ENCODE measurements at regions not wholly inside any gene's neighbourhood (a gene's known extent, or its start where the extent isn't known, plus 50 kb on each side); places are given as distances from the start of the nearest gene placed in this dataset.

- intact Hi-C loops (cut with DNase I; ENCODE audit: low total_unique reads) = no loop called here
- Histone ChIP-seq H3K36me3 (no peaks in the 10 kb centered on the region), H3K4me1 (peaks cover 0 to 18% (median 4%) of the 10 kb centered on the region in 4 donors), H3K27ac (no peak overlapping the region), H3K27me3 (no peaks in the 10 kb centered on the region), H3K9me3 (no peaks in the 10 kb centered on the region), H3K4me3 (no peak overlapping the region)
- in situ Hi-C loops (cut with MboI; ENCODE audit: low pct_ligation_motif_present in 1 of 4, low pct_unique_long_range_greater_than_20kb in 1 of 4, low sequenced_read_pairs in 3 of 4) = no loop called here
- DNase-seq = no peak
- TF ChIP-seq POLR2AphosphoS5 (IDR thresholded peaks at IDR 0.05) (no peak), POLR2A (IDR thresholded peaks at IDR 0.05) (no peak), EP300 (IDR thresholded peaks at IDR 0.05; ENCODE audit: low read depth) (no peak), CTCF (IDR thresholded peaks at IDR 0.05) (no peak)
- 78 to 89% methylated on average over 2 to 3 of the region's 3 CpGs for WGBS, 2 donors (ENCODE audit: low coverage in 1 of 2)
These were observed 145.9 kb upstream of the SVIL start for GRCh38 chr10:29780639-29781038.

GRCh38 chr10:29780096-29780495 lies 145.3 kb upstream of the SVIL start:
- in situ Hi-C loops (cut with MboI; ENCODE audit: low pct_ligation_motif_present in 1 of 4, low pct_unique_long_range_greater_than_20kb in 1 of 4, low sequenced_read_pairs in 3 of 4) = no loop called here
- 0 to 29% methylated on average over 1 of the region's 1 CpG for WGBS, 2 donors (ENCODE audit: low coverage in 1 of 2)
- TF ChIP-seq CTCF (IDR thresholded peaks at IDR 0.05) (no peak), POLR2AphosphoS5 (IDR thresholded peaks at IDR 0.05) (no peak), EP300 (IDR thresholded peaks at IDR 0.05; ENCODE audit: low read depth) (no peak), POLR2A (IDR thresholded peaks at IDR 0.05) (no peak)
- Histone ChIP-seq H3K4me1 (peaks cover 0 to 18% (median 4%) of the 10 kb centered on the region in 4 donors), H3K36me3 (no peaks in the 10 kb centered on the region), H3K27me3 (no peaks in the 10 kb centered on the region), H3K4me3 (no peak overlapping the region), H3K9me3 (no peaks in the 10 kb centered on the region), H3K27ac (no peak overlapping the region)
- no peak for DNase-seq
- intact Hi-C loops (cut with DNase I; ENCODE audit: low total_unique reads) = no loop called here

GRCh38 chr10:29776246-29776645 lies 141.5 kb upstream of the SVIL start:
- no peak overlapping the region for H3K27ac ChIP-seq
- no peaks in the 10 kb centered on the region for H3K27me3 ChIP-seq
- no peak overlapping the region for H3K4me3 ChIP-seq
- WGBS, 2 donors (ENCODE audit: low coverage in 1 of 2) = 76 to 78% methylated on average over 2 of the region's 2 CpGs
- TF ChIP-seq POLR2AphosphoS5 (IDR thresholded peaks at IDR 0.05) (no peak), EP300 (IDR thresholded peaks at IDR 0.05; ENCODE audit: low read depth) (no peak)
- no peaks in the 10 kb centered on the region for H3K9me3 ChIP-seq
- DNase-seq = no peak
- no peaks in the 10 kb centered on the region for H3K36me3 ChIP-seq
- intact Hi-C loops (cut with DNase I; ENCODE audit: low total_unique reads) = no loop called here
- H3K4me1 ChIP-seq = no peaks in the 10 kb centered on the region
- in situ Hi-C loops (cut with MboI; ENCODE audit: low pct_ligation_motif_present in 1 of 4, low pct_unique_long_range_greater_than_20kb in 1 of 4, low sequenced_read_pairs in 3 of 4) = no loop called here

GRCh38 chr10:29774475-29774874 lies 139.7 kb upstream of the SVIL start:
- in situ Hi-C loops (cut with MboI; ENCODE audit: low pct_ligation_motif_present in 1 of 4, low pct_unique_long_range_greater_than_20kb in 1 of 4, low sequenced_read_pairs in 3 of 4) = no loop called here
- TF ChIP-seq POLR2A (IDR thresholded peaks at IDR 0.05) = no peak
- peak in 1 of 3 donors; percentile 25 for TF ChIP-seq POLR2AphosphoS5 (IDR thresholded peaks at IDR 0.05)
- peak overlapping the region in 2 of 4 donors; percentile 32 to 38 for H3K27ac ChIP-seq

GRCh38 chr10:29773675-29774091 lies 138.9 kb upstream of the SVIL start:
- intact Hi-C loops (cut with DNase I; ENCODE audit: low total_unique reads) (no loop called here), in situ Hi-C loops (cut with MboI; ENCODE audit: low pct_ligation_motif_present in 1 of 4, low pct_unique_long_range_greater_than_20kb in 1 of 4, low sequenced_read_pairs in 3 of 4) (no loop called here)
- no peaks in the 10 kb centered on the region for H3K27me3 ChIP-seq
- H3K9me3 ChIP-seq = no peaks in the 10 kb centered on the region
- no peaks in the 10 kb centered on the region for H3K36me3 ChIP-seq
- DNase-seq = no peak
- H3K27ac ChIP-seq = peak overlapping the region; percentile 31 to 78 (median 50)
- H3K4me1 ChIP-seq = no peaks in the 10 kb centered on the region
- no peak for TF ChIP-seq POLR2AphosphoS5 (IDR thresholded peaks at IDR 0.05)
- TF ChIP-seq POLR2A (IDR thresholded peaks at IDR 0.05) = no peak
- no peak for TF ChIP-seq EP300 (IDR thresholded peaks at IDR 0.05; ENCODE audit: low read depth)
- no peak for TF ChIP-seq CTCF (IDR thresholded peaks at IDR 0.05)
- WGBS, 2 donors (ENCODE audit: low coverage in 1 of 2) = 95% methylated on average over 1 of the region's 1 CpG; no CpG with 5 or more reads in 1 of the 2 donors
- no peak overlapping the region for H3K4me3 ChIP-seq

More at GRCh38 chr10:29774475-29774874, 139.7 kb upstream of the SVIL start:
- Histone ChIP-seq H3K36me3 (no peaks in the 10 kb centered on the region), H3K4me1 (no peaks in the 10 kb centered on the region), H3K27me3 (no peaks in the 10 kb centered on the region), H3K9me3 (no peaks in the 10 kb centered on the region), H3K4me3 (no peak overlapping the region)
- DNase-seq = no peak
- intact Hi-C loops (cut with DNase I; ENCODE audit: low total_unique reads) = no loop called here
- WGBS, 2 donors (ENCODE audit: low coverage in 1 of 2) = 79% methylated on average over 2 of the region's 2 CpGs; no CpG with 5 or more reads in 1 of the 2 donors
